ENCODE measurements at regions not wholly inside any gene's neighbourhood (a gene's known extent, or its start where the extent isn't known, plus 50 kb on each side); places are given as distances from the start of the nearest gene placed in this dataset.
A peak's percentile ranks its signal among the peaks of the same experiment; 100 is the strongest.
"Not testable (repeated sequence)": the region's sequence is repeated elsewhere in the genome, so short reads cannot be mapped to it uniquely, and the experiment has no call there.

DNA sequence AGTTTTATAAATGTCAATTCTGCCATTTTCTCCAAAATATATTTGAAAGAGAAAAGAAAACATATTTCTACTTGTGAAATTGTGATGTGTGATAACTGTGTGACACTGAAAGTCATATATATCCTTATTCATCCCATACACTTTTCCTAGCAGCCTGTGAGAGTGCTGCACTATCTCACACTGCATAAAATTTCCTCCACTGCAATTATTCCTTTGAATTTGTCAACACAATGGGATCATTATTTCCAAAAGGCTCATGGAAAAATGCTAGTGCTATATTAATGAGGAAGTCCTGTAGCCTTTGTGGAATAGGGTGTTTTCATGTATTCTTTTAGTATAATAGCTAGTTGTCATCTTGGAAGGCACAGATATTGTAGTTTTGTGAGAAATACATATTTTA lies 504.1 kb downstream of the RPL10L start:
- in situ Hi-C loops (cut with MboI; ENCODE audit: low pct_unique_long_range_greater_than_20kb, low sequenced_read_pairs), result no loop called here
- DNase-seq, result no peak

DNA sequence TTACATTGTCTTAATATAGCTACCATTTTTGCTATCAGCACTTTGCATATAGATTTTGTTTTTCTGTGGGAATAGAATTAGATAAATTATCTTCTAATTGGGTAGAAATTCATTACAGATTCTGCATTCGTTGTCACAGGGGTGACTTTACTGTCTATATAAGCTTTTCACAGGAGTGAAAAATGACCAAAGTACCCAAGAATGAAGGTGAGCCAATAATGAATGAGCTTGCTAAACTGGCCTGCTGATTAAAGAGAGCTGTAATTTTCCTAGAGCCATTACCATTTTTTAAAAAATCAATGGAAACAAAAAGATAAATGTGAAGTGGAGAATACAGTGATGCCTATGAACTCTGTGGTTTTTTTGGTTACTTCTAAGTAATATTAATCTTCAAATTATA lies 504.6 kb downstream of the RPL10L start:
- DNase-seq, result no peak
- in situ Hi-C loops (cut with MboI; ENCODE audit: low pct_unique_long_range_greater_than_20kb, low sequenced_read_pairs), result no loop called here

DNA sequence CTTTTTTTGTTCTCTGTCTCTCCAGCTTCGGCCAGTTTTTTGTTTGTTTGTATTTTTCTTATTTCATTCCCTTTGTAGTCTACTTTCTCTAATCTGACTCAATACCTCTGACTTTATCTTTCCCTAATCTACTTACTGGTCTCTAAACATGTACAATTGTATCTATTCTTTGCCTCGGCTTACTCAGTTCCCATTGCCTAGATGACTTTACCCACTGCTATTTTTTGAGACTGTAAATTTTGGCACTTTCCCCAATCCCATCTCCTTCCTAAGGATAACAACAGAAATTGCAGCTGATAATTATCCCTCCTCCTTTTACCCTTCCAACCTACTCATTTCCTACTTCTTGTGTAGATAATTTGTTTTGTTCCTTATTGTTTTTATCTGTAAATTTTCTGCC lies 511.1 kb downstream of the RPL10L start:
- in situ Hi-C loops (cut with MboI; ENCODE audit: low pct_unique_long_range_greater_than_20kb, low sequenced_read_pairs), result no loop called here
- DNase-seq, result no peak

DNA sequence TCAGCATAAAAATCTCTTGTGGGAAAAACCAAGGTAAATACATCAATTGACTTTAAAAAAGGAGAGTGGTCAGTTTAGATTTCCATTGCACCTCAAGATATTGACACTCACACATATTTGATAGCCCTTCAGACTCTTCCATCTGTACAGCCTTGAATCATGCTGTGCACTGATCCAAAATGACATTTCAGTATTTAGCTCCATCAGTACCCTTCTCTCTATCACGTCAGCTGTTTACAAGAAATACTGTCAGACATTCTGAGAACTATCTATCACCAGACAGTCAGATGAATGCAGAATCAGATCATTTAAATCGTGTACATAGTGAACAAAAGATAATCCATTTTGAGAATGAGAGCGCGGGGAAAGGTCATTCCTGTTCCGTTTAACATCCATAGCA lies 511.9 kb downstream of the RPL10L start:
- in situ Hi-C loops (cut with MboI; ENCODE audit: low pct_unique_long_range_greater_than_20kb, low sequenced_read_pairs), result no loop called here
- no peak for DNase-seq

DNA sequence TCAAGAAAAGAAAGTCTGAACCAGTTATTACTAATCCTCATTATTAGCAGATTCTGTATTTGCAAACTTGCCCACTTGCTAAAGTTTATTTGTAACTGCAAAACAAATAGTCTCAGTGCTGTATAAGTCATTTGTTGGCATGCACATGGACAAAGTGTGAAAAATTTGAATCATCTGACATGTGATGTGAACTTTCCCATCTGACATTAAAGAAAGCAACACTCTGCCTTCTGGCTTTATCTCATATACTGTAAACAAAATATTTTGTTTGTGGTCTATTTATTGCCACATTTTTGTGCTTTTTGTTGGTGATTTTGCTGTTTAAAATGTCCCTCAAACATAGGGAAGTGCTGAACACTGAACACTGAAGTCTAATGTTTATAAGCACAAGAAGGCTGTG lies 513.8 kb downstream of the RPL10L start:
- no peak for DNase-seq
- in situ Hi-C loops (cut with MboI; ENCODE audit: low pct_unique_long_range_greater_than_20kb, low sequenced_read_pairs), result no loop called here

DNA sequence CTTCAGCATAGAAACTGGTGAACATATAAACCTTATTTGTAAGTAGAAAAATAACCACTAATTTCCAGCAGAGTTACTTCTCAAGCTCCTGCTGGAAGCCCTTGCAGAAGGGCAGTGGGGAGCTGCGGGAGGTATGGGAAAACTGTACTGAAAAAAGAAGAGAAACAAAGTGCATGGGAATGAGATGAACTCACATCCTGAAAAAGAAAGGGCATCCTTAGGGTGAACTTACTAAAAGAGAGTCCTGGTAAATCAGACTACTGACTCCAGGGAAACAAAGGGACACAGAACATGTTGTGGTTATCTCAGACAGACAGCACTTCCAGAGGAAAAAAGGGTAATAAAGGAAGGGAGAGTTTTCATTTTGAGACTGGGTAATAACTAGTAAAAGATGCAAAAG lies 515.1 kb downstream of the RPL10L start:
- DNase-seq, result no peak
- in situ Hi-C loops (cut with MboI; ENCODE audit: low pct_unique_long_range_greater_than_20kb, low sequenced_read_pairs), result no loop called here

DNA sequence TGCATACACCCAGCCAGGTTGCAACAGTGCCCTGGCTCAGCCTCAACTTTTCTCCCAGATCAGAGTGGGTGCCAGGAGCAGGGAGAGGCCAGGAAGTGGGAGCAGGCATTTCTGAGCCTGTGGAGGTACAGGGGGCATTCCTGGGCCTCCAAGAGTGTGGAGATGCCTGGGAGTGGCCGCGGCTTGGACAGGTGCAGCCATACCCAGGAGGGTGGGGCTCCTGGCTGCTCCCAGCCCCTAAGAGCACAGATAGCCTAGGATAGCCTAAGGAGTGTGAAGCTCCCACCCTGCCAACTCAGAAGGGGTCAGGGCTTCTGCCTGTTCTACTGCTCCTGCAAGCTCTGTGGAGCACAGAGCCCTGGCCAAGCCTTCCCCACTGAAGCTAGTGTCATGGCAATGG lies 543.4 kb downstream of the RPL10L start:
- in situ Hi-C loops (cut with MboI; ENCODE audit: low pct_unique_long_range_greater_than_20kb, low sequenced_read_pairs), result no loop called here
- no peak for DNase-seq

DNA sequence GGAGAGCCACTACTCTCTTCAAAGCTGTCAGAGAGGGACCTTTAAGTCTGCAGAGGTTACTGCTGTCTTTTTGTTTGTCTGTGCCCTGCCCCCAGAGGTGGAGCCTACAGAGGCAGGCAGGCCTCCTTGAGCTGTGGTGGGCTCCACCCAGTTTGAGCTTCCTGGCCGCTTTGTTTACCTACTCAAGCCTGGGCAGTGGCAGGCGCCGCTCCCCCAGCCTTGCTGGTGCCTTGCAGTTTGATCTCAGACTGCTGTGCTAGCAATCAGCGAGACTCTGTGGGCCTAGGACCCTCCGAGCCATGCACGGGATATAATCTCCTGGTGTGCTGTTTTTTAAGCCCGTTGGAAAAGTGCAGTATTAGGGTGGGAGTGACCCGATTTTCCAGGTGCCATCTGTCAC lies 550.7 kb downstream of the RPL10L start:
- not testable (repeated sequence) for DNase-seq

DNA sequence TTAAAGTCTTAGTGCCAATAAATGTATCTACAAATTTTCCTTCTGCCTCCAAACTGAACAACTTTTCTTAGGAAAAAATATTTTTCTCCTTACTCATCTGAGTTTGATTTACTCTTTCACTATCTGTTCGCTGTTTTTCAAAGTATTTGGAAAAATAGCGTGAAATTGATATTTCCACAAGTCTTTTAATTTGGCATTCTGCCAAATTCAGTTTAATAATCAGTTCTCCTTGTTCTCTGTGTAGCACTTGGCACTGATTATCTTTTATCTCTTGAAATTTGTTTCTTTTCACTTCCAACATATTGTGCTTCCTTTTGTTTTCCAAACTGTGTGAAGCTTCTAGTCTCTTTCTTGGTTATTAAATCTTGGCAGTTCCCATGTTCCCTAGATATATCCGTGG lies 559.8 kb downstream of the RPL10L start:
- in situ Hi-C loops (cut with MboI; ENCODE audit: low pct_unique_long_range_greater_than_20kb, low sequenced_read_pairs), result no loop called here

More for the DNA sequence above, 550.7 kb downstream of the RPL10L start:
- in situ Hi-C loops (cut with MboI; ENCODE audit: low pct_unique_long_range_greater_than_20kb, low sequenced_read_pairs), result not testable (repeated sequence)

DNA sequence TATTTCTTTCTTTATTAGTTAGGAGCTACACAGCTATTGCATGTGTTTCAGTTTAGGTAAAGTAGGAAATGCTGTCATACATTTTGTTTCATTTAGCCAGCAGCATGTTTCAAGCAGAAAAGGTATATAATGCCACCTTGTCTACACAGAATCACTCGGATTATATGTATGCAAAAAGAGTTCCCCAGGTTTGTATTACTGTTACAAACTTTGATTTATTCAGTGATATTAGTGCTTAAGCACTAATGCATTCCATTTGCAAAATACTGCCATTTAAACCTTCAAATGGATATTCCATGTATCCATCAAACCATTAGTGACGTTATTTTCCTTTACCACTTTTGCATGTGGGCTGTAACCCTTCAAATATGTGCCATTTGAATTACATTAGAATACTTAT lies 564.0 kb downstream of the RPL10L start:
- in situ Hi-C loops (cut with MboI; ENCODE audit: low pct_unique_long_range_greater_than_20kb, low sequenced_read_pairs), result no loop called here
- no peak for DNase-seq

More for the DNA sequence above, 559.8 kb downstream of the RPL10L start:
- DNase-seq, result peak; percentile 3

DNA sequence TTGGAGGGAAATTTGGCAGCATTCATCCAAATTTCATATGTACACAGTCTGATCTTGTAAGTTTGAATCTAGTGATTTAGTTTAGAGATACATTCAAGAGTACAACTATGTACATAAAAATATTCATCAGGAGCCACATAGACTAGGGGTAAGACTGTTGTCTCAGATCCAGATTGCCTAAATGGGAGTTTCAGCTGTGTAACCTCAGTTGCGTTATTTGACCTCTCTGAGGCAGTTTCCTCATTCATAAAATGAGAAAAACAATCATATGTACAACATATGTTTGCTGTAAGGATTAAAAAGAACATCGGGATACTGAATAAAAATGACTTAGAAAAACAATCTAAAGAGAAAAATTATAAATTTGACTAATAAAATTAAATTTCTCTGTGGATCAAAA lies 577.5 kb downstream of the RPL10L start:
- in situ Hi-C loops (cut with MboI; ENCODE audit: low pct_unique_long_range_greater_than_20kb, low sequenced_read_pairs), result no loop called here
- DNase-seq, result no peak

DNA sequence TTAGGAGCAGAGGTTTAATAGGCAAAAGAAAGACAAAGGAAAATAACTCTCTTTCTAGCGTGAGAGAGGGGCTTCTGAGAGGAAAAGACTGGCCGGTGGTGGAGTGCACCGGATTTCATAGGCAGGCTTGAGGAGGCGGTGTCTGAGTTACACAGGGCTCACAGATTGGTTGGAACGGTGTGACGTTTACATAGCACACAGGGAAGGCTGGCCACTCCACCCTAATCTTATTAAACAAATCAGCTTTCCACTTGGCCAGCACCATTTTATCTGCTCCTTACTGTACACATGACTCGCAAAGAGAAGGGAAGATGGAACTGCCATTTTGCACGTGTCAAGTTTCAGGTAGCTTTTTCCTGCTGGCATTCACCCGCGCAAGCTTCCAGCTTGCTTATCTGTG lies 587.7 kb downstream of the RPL10L start:
- in situ Hi-C loops (cut with MboI; ENCODE audit: low pct_unique_long_range_greater_than_20kb, low sequenced_read_pairs), result no loop called here
- DNase-seq, result no peak

DNA sequence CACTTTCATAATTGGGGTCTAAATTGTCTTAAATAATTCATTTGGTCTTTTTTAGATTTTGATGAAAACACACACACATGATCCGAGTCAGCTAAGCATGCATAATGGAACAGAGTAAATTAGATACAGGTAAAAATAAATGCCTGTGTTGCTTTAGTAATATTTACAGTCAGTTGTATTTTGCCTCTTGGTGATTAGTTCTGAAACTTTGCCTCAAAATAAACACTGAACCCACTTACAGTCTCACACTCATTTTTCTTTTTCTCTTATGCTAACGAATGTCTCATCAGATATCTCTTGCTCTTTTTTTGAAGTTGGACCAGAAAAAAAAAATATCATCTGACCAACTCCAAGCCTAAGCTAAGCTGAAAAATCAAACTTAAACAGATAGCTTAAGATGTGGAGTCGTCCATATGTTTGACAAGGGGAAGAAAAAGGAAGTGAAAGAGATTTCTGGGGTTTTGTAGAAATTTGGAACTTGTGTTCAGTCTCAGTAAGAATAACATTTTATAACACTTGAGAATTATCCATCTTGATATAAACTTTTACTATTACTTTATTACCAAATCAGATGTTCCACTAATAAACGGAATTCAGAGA lies 592.5 kb downstream of the RPL10L start:
- no peak for DNase-seq

DNA sequence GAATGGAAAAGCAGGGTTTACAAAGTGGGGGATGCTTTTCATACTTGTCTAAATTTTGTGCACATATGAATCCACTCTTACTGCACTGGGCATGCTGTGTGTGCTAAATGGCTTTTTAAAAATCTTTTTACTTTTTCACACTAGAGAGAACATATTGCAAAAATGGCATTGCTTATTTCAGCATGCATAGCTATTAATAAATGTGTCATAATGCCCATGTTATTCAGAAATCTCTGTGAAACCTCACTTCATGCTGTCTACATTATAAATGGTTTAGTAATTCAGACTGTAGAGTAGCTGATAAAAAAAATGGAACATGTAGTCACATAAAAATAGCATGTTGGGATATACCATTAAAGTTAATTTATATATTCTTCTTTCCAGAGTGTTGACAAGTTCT lies 593.8 kb downstream of the RPL10L start:
- no peak for DNase-seq
- in situ Hi-C loops (cut with MboI; ENCODE audit: low pct_unique_long_range_greater_than_20kb, low sequenced_read_pairs), result no loop called here

More for the DNA sequence above, 592.5 kb downstream of the RPL10L start:
- in situ Hi-C loops (cut with MboI; ENCODE audit: low pct_unique_long_range_greater_than_20kb, low sequenced_read_pairs), result no loop called here

DNA sequence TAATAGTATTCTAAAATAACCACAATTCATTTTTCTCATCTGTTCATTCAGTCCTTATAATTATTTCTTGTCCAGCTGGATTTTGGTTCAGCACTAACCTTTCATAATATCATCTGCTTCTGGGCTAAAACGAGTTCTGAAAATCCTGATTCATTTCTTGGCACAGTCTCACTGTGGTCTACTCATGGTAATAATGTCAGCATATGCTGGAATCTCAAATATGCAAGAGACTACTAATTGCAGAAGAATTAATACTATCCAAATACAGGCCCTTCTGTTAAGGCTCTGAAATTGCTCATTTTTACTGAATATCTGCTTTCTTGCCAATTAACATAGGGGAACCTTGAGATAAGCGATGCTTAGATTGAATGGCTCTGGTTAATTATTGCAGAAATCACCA lies 597.1 kb downstream of the RPL10L start:
- DNase-seq, result no peak
- in situ Hi-C loops (cut with MboI; ENCODE audit: low pct_unique_long_range_greater_than_20kb, low sequenced_read_pairs), result no loop called here

DNA sequence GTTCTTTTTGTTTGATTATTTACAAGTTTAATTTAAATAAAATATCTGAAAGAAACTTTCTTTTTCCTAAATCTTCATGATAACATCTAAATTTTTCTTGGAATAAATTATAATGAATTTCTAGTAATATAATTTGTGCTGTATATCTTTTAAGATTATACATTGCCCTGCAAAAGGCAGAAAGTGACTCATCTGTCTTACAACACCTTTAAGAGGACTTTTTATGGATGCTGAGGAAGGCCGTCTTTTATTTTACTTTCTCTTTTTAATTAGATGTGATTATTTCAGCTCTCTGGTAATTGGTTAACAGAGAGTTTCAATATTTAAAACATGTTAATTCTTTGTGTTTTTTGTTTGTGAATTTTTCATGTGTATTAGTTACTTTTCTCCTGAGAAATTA lies 598.4 kb downstream of the RPL10L start:
- in situ Hi-C loops (cut with MboI; ENCODE audit: low pct_unique_long_range_greater_than_20kb, low sequenced_read_pairs), result no loop called here
- DNase-seq, result no peak

DNA sequence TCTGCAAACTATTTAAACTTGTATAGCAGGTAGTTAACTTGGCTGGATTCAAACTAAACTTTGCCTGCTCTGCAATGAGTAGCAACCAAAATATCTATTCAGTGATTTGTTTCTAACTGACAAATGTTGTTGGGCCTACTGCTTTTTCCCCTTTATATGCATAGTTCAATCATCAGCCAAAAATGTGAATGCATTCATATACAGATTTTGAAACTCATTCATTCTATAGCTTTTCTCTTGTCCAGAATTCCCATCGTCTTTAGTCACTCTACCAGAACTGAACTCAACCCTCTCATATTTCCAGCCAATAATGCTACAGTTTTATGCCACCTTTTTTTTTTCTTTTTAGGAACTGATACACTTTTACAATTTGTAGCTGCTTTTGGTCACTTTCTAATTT lies 599.8 kb downstream of the RPL10L start:
- in situ Hi-C loops (cut with MboI; ENCODE audit: low pct_unique_long_range_greater_than_20kb, low sequenced_read_pairs), result no loop called here
- DNase-seq, result no peak

DNA sequence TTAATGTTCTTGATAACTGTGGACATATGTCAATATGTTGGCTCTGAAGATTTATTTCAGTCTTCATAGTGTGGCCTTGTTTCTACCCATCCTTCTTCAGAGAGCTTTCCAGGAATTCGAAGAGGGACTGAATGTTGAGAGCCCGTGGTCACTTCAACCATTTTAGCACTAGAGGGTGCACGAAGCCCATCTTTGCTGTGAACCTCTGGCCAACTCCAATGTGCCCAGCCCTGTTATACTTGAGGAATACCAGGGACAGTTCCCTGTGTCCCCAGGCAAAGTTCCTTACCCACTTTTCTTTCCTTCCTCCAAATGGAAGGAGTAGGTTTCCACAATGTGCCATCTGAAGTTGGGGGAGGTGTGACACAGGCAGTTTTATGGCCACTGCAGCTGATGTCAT lies 603.5 kb downstream of the RPL10L start:
- peak; percentile 43 for DNase-seq
- in situ Hi-C loops (cut with MboI; ENCODE audit: low pct_unique_long_range_greater_than_20kb, low sequenced_read_pairs), result no loop called here

DNA sequence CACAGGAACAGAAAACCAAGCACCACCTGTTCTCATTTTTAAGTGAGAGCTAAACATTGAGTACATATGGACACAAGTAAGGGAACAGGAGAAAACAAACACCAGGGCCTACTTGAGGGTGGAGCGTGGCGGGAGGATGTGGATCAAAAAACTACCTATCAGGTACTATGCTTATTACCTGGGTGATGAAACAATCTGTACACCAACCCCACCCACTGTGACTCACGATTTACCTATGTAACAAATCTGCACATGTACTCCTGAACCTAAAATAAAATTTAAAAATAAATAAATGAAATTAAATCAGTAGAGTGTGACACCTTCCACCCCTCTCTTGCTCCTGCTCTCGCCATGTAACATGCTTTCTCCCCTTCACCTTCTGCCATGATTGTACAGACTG lies 615.5 kb downstream of the RPL10L start:
- no peak for DNase-seq
- in situ Hi-C loops (cut with MboI; ENCODE audit: low pct_unique_long_range_greater_than_20kb, low sequenced_read_pairs), result no loop called here

DNA sequence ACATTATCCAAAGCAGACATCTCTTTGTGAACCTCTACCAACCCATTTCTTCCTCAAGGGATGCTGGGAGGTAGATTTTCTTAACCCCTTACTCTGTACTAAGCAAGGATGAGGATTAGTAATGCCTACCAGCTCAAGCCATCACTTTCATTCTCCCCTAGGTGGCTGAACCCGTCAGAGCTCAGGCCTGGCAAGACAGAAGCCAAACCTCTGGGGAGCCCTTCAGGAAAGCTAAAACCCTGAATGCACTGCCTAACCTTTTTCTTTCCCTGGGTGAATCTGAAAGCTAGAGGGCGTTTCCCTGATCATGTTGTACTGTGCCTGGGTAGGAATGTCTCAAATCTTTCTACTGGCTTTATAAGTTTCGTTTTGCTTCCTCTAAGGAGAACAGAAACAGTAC lies 617.3 kb downstream of the RPL10L start:
- in situ Hi-C loops (cut with MboI; ENCODE audit: low pct_unique_long_range_greater_than_20kb, low sequenced_read_pairs), result no loop called here
- DNase-seq, result no peak

DNA sequence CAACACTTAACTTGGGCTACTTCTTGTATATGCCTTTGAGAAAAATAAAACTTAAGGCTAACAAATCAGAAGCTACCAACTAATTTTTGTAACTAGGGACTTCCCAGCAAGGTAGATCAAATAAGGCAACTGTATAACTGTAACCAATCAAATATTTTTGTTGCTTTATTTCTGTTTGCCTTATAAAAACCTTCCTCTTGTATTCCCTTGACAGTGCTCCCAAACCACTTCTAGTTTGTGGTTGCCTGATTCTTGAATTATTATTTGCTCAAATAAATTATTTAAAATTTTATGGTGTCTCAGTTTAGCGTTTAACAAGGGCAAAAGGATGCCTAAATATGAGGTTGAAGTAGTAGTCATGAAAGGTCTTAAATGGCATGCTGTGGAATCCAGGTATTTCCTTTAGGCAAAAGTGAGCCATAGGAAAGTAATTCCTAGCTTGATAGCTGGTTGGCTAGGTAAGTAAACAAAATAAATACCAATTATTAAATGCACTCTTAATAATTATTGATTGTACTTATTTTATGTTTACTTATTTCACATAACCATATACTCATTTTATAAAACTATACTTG lies 632.6 kb downstream of the RPL10L start:
- in situ Hi-C loops (cut with MboI; ENCODE audit: low pct_unique_long_range_greater_than_20kb, low sequenced_read_pairs), result no loop called here
- no peak for DNase-seq

Measured in KBM-7 (cell line).